ENCODE measurements at regions not wholly inside any gene's neighbourhood (a gene's known extent, or its start where the extent isn't known, plus 50 kb on each side); places are given as distances from the start of the nearest gene placed in this dataset.

DNA sequence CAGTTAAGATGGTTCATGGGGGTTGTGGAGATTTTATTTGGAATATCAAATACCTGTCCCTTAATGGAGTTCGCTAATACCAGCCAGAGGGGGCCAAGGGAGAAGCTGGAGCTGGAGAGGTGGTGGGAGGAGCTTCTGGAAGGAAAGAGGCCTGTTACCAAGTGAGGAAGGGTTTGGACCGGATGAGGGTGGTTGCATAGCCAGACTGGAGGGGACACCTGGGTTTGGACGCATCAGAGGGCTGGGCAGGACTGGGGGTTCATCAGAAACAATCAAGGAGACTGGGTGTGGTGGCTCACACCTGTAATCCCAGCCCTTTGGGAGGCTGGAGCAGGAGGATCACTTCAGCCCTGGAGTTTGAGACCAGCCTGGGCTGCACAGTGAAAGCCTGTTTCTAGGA, 111.8 kb upstream of the IER5L start:
- ChIA-PET POLR2A (ENCODE audit: partially characterized antibody) (interaction anchor here (1.6 kb wide), 1 partner anchor 11 kb away, joined by 8 read pairs; no protein-coding TSS in a partner anchor), CTCF (ENCODE audit: partially characterized antibody) (no interaction called here)
- Histone ChIP-seq H2BK120ac (replicated peaks; ENCODE audit: low read depth, low read length) (no peak overlapping the region), H4K5ac (ENCODE audit: insufficient read length, low read depth, low read length) (no peak overlapping the region), H3K4ac (replicated peaks; ENCODE audit: insufficient read length, low read depth, low read length) (no peak overlapping the region), H4K8ac (ENCODE audit: extremely low read depth, insufficient read depth, low read length) (no peak overlapping the region), H3K9me3 (ENCODE audit: insufficient read depth in 2 of 2, low read depth in 1 of 2, low read length in 1 of 2) (no peaks in the 10 kb centered on the region), H3K23me2 (ENCODE audit: low read depth, low read length) (no peaks in the 10 kb centered on the region), H4K20me1 (replicated peaks in 1 of 2; ENCODE audit: control insufficient read depth in 1 of 2, insufficient read depth in 2 of 2, low read length in 2 of 2) (no peaks in the 10 kb centered on the region), H3K56ac (replicated peaks; ENCODE audit: insufficient read length, low read depth, low read length) (no peak overlapping the region), H2BK12ac (ENCODE audit: low read depth, low read length) (no peak overlapping the region), H3K79me1 (ENCODE audit: low read depth, low read length) (no peaks in the 10 kb centered on the region), H3K4me1 (replicated peaks in 1 of 4; ENCODE audit: control insufficient read depth in 3 of 4, insufficient read depth in 4 of 4, low read length in 3 of 4) (peaks cover 0 to 11% (median 4%) of the 10 kb centered on the region in 4 experiments; a peak in 2 of 7 replicates), H3K27ac (ENCODE audit: low read depth, low read length) (no peak overlapping the region), H3K79me2 (ENCODE audit: control insufficient read depth in 1 of 2, insufficient read depth in 2 of 2, low read length in 2 of 2) (no peaks in the 10 kb centered on the region), H3K36me3 (ENCODE audit: control insufficient read depth in 2 of 4, insufficient read depth in 4 of 4, low read length in 3 of 4) (no peaks in the 10 kb centered on the region), H3K4me3 (ENCODE audit: extremely low read depth in 1 of 4, insufficient read depth in 2 of 4, low read depth in 3 of 4, low read length in 4 of 4) (no peak overlapping the region), H2BK15ac (ENCODE audit: low read length) (no peak overlapping the region), H4K91ac (replicated peaks; ENCODE audit: insufficient read length, low read length) (no peak overlapping the region), H2AK5ac (ENCODE audit: low read depth, low read length) (no peak overlapping the region), H3K4me2 (ENCODE audit: insufficient read depth in 1 of 2, low read depth in 2 of 2, low read length in 2 of 2) (no peak overlapping the region), H2BK20ac (ENCODE audit: low read length) (no peak overlapping the region), H3K23ac (ENCODE audit: insufficient read length) (no peak overlapping the region), H3K18ac (ENCODE audit: extremely low read depth, low read length) (no peak overlapping the region), H2AFZ (ENCODE audit: low read length) (no peak overlapping the region), H3K14ac (ENCODE audit: insufficient read length) (no peak overlapping the region), H3K27me3 (replicated peaks in 1 of 4; ENCODE audit: control insufficient read depth in 3 of 4, extremely low read depth in 1 of 4, insufficient read depth in 3 of 4, low read length in 3 of 4) (no peaks in the 10 kb centered on the region), H3K9ac (replicated peaks in 1 of 4; ENCODE audit: extremely low read depth in 1 of 4, low read depth in 3 of 4, low read length in 3 of 4) (no peak overlapping the region), H2BK5ac (ENCODE audit: low read depth, low read length) (no peak overlapping the region)
- FAIRE-seq = no peak
- WGBS, 2 experiments (ENCODE audit: extremely low coverage in 1 of 2, insufficient coverage in 1 of 2, insufficient read length in 1 of 2, insufficient replicate concordance in 2 of 2, low coverage in 1 of 2, low lambda C conversion rate in 2 of 2, missing lambda C conversion rate in 1 of 2) = 75% methylated on average over 3 of the region's 3 CpGs; no CpG with 5 or more reads in 1 of the 2 experiments
- no peak for DNase-seq (ENCODE audit: low read depth in 1 of 2, low spot score in 2 of 2)
- TF ChIP-seq CHD2 (IDR thresholded peaks at IDR 0.05; ENCODE audit: low read length) (no peak), GTF2F1 (IDR thresholded peaks at IDR 0.05; ENCODE audit: borderline replicate concordance, low read depth, low read length) (no peak), TAF1 (IDR thresholded peaks at IDR 0.05; ENCODE audit: low read depth, low read length) (no peak), CEBPB (IDR thresholded peaks at IDR 0.05; ENCODE audit: low read depth, low read length) (no peak), TCF12 (IDR thresholded peaks at IDR 0.05; ENCODE audit: low read depth, low read length) (no peak), SIX5 (IDR thresholded peaks at IDR 0.05; ENCODE audit: low read depth, low read length) (no peak)
